Liver (tissue), 3 donors: ENCODE measurements at regions not wholly inside any gene's neighbourhood (a gene's known extent, or its start where the extent isn't known, plus 50 kb on each side); places are given as distances from the start of the nearest gene placed in this dataset.
"Not testable (repeated sequence)": the region's sequence is repeated elsewhere in the genome, so short reads cannot be mapped to it uniquely, and the experiment has no call there.

ENCODE experiments used
- ATF3 ChIP-seq: IDR thresholded peaks from 2 replicates; pipeline ENCODE4 v1.6.1; 2016; ENCODE audit warnings: antibody characterized with exemption
- CTCF ChIP-seq: fragments of 150-350 bp; IDR thresholded peaks from 2 replicates; pipeline ENCODE4 v1.5.1; 2017; ENCODE audit warnings: improper control_type of control experiment, low read depth, low read length; ENCODE audit not compliant: missing input control
- RAD21 ChIP-seq, 2 donors: IDR thresholded peaks; 2 replicates each; pipeline ENCODE4 v1.6.1; 2016; ENCODE audit warnings: antibody characterized with exemption in 2 of 2, mild to moderate bottlenecking in 2 of 2
- donor health status: healthy.
- donor health status: healthy.

GRCh38 chr16:64072131-64072730 lies 1049.6 kb downstream of the CDH11 start:
- not testable (repeated sequence) for TF ChIP-seq RAD21 (IDR thresholded peaks at IDR 0.05); CTCF; ATF3
